OCI-LY7 (cell line): ENCODE measurements at regions not wholly inside any gene's neighbourhood (a gene's known extent, or its start where the extent isn't known, plus 50 kb on each side); places are given as distances from the start of the nearest gene placed in this dataset.
A peak's percentile ranks its signal among the peaks of the same experiment; 100 is the strongest.

Experiments
- BruUV-seq: library from RNA; stranded (reverse); fragments of 400-500 nt; replicated peaks from 2 replicates; lab custom pipeline; 2021; lab: Mats Ljungman, UMichigan
- CTCF ChIA-PET: fragments of 300-600 bp; sonication (Branson Sonifier 250); formaldehyde crosslinking; loops from one replicate; lab custom pipeline; 2022; ENCODE audit warnings: antibody characterized with exemption; ENCODE audit not compliant: unreplicated experiment; lab: Charles Lee
- POLR2A ChIA-PET: fragments of 300-600 bp; sonication (Branson Sonifier 250); formaldehyde crosslinking; loops from one replicate; lab custom pipeline; 2022; ENCODE audit warnings: antibody characterized with exemption; lab: Charles Lee
- DNase-seq: peaks from one replicate; pipeline ENCODE4 v3.0.0-alpha.2; 2015; ENCODE audit warnings: low spot score
- H2AFZ ChIP-seq: fragments of 200-600 bp; sonication (generic), shearing (Covaris generic); 2 replicates; pipeline ENCODE4 v1.6.1; 2014; ENCODE audit warnings: mild to moderate bottlenecking, antibody characterized with exemption, low read length, moderate library complexity
- H3K27ac ChIP-seq: fragments of 200-600 bp; sonication (generic); 2 replicates; pipeline ENCODE4 v1.5.1; 2014; ENCODE audit warnings: mixed run types, low read depth, mild to moderate bottlenecking, moderate library complexity, low read length, inconsistent platforms; ENCODE audit not compliant: poor library complexity, severe bottlenecking
- H3K36me3 ChIP-seq: fragments of 200-600 bp; sonication (generic); 2 replicates; pipeline ENCODE4 v1.6.1; 2014; ENCODE audit warnings: mild to moderate bottlenecking, antibody characterized with exemption, low read length, moderate library complexity, mixed read lengths; ENCODE audit not compliant: insufficient read depth
- H3K4me1 ChIP-seq: fragments of 200-600 bp; sonication (generic); 2 replicates; pipeline ENCODE4 v1.5.1; 2014; ENCODE audit warnings: mild to moderate bottlenecking, low read length; ENCODE audit not compliant: insufficient read depth, poor library complexity, severe bottlenecking
- H3K4me2 ChIP-seq: fragments of 200-600 bp; sonication (generic); 2 replicates; pipeline ENCODE4 v1.6.1; 2014; ENCODE audit warnings: mild to moderate bottlenecking, low read length
- H3K4me3 ChIP-seq: fragments of 200-600 bp; sonication (generic); 2 replicates; pipeline ENCODE4 v1.5.1; 2014; ENCODE audit warnings: mild to moderate bottlenecking, low read depth, low read length; ENCODE audit not compliant: poor library complexity, severe bottlenecking
- H3K79me2 ChIP-seq: fragments of 200-600 bp; sonication (generic); 2 replicates; pipeline ENCODE4 v1.6.1; 2016; ENCODE audit warnings: low read depth, mild to moderate bottlenecking, low read length, moderate library complexity, mixed read lengths; ENCODE audit not compliant: insufficient read depth
- H3K9me2 ChIP-seq: fragments of 200-600 bp; sonication (generic); 2 replicates; pipeline ENCODE4 v1.6.1; 2016; ENCODE audit warnings: mild to moderate bottlenecking, low read length, mixed read lengths; ENCODE audit not compliant: insufficient read depth
- H3K9me3 ChIP-seq: fragments of 200-600 bp; sonication (generic); 2 replicates; pipeline ENCODE4 v1.6.1; 2014; ENCODE audit warnings: mild to moderate bottlenecking, mixed run types, low read length, mixed read lengths
- H4K20me1 ChIP-seq: fragments of 200-600 bp; sonication (generic); 2 replicates; pipeline ENCODE4 v1.6.1; 2014; ENCODE audit warnings: mild to moderate bottlenecking, antibody characterized with exemption, low read length, moderate library complexity, mixed read lengths; ENCODE audit not compliant: insufficient read depth
- EZH2phosphoT487 ChIP-seq: fragments of 200-600 bp; sonication (generic); IDR thresholded peaks from 2 replicates; pipeline ENCODE4 v1.6.1; 2018; ENCODE audit warnings: low read depth, borderline replicate concordance, mild to moderate bottlenecking, mixed run types, antibody characterized with exemption, low read length, moderate library complexity, mixed read lengths
- intact Hi-C: fragments of 100-400 bp; cut with micrococcal nuclease; formaldehyde crosslinking; loops from one replicate; pipeline ENCODE4 v1.10.0; 2022; ENCODE audit not compliant: unreplicated experiment
- TF ChIP-seq, protein P1 (sequence below): fragments of 200-600 bp; sonication (generic); conservative IDR thresholded peaks from 2 replicates; pipeline ENCODE4 v1.5.1; 2014; ENCODE audit warnings: mild to moderate bottlenecking, antibody characterized with exemption, low read length, moderate library complexity, mixed read lengths

GRCh38 chr6:27812805-27813492, 99.2 kb downstream of the OR2B2 start:
- Histone ChIP-seq H3K4me2 (peak overlapping the region; percentile 87), H3K9me2 (no peaks in the 10 kb centered on the region), H3K36me3 (peaks cover 6% of the 10 kb centered on the region; the same call in 1 of the 2 replicates), H3K79me2 (no peaks in the 10 kb centered on the region), H3K4me3 (peak overlapping the region; percentile 68), H4K20me1 (no peaks in the 10 kb centered on the region), H3K9me3 (no peaks in the 10 kb centered on the region), H2AFZ (no peak overlapping the region), H3K27ac (peak overlapping the region; percentile 96), H3K4me1 (peaks cover 67% of the 10 kb centered on the region)
- BruUV-seq, result no TSS peak
- TF ChIP-seq, protein P1, sequence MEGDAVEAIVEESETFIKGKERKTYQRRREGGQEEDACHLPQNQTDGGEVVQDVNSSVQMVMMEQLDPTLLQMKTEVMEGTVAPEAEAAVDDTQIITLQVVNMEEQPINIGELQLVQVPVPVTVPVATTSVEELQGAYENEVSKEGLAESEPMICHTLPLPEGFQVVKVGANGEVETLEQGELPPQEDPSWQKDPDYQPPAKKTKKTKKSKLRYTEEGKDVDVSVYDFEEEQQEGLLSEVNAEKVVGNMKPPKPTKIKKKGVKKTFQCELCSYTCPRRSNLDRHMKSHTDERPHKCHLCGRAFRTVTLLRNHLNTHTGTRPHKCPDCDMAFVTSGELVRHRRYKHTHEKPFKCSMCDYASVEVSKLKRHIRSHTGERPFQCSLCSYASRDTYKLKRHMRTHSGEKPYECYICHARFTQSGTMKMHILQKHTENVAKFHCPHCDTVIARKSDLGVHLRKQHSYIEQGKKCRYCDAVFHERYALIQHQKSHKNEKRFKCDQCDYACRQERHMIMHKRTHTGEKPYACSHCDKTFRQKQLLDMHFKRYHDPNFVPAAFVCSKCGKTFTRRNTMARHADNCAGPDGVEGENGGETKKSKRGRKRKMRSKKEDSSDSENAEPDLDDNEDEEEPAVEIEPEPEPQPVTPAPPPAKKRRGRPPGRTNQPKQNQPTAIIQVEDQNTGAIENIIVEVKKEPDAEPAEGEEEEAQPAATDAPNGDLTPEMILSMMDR, result no peak
- DNase-seq, result peak; percentile 82
- intact Hi-C loops, result loop anchor here (2.0 to 5.0 kb wide), 3 partner anchors 18 to 1691 kb away; a partner anchor contains a TSS
- POLR2A ChIA-PET, result interaction anchor here (0.6 to 10.5 kb wide), 17 partner anchors 9 to 1786 kb away, joined by 3 to 380 read pairs (median 25); a partner anchor contains a TSS
- CTCF ChIA-PET, result no interaction called here

DNA sequence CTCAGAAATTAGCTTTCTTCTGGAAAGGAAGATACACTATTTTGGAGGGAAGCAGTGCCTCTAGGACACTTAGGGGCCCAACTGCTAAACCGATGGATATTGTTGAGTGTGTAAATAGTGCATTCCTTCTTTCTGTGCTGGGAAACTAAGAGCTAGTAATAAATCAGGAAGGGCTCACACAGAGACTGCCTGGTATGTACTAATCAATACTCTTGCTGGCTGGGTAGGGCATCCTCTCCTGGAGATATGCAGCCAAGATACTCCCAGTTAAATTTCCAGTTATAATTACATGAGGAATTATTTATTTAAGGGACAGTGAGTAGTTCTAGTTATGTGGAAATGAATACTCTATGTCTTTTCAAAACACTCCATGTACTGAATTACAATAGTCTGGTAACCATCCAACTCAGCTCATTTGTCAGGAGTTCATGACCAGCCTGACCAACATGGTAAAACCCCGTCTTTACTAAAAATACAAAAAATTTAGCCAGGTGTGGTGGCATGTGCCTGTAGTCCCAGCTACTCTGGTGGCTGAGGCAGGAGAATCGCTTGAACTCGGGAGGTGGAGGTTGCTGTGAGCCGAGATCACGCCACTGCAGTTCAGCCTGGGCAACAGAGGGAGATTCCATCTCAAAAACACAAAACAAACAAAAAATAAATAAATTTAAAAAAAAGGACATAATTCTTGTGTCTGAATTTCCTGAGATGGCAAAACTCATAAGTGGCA, 100.0 kb downstream of the OR2B2 start:
- no TSS peak for BruUV-seq
- peak overlapping the region; percentile 87 for H3K4me2 ChIP-seq
- POLR2A ChIA-PET, result interaction anchor here (0.5 to 10.5 kb wide), 26 partner anchors 10 to 1786 kb away, joined by 3 to 380 read pairs (median 6); partner anchors contain the start of gene ZNF184

More for the DNA sequence above, 100.0 kb downstream of the OR2B2 start:
- H3K9me2 ChIP-seq, result no peaks in the 10 kb centered on the region
- DNase-seq, result peak; percentile 62
- intact Hi-C loops, result loop anchor here (2.0 to 5.0 kb wide), 3 partner anchors 19 to 1690 kb away; a partner anchor contains a TSS
- H3K27ac ChIP-seq, result peak overlapping the region; percentile 96
- TF ChIP-seq, protein P1, result no peak
- TF ChIP-seq EZH2phosphoT487, result no peak
- peaks cover 62% of the 10 kb centered on the region for H3K4me1 ChIP-seq
- H4K20me1 ChIP-seq, result no peaks in the 10 kb centered on the region
- no peaks in the 10 kb centered on the region for H3K9me3 ChIP-seq
- H2AFZ ChIP-seq, result no peak overlapping the region
- H3K4me3 ChIP-seq, result peak overlapping the region; percentile 68
- no peaks in the 10 kb centered on the region for H3K79me2 ChIP-seq
- H3K36me3 ChIP-seq, result peaks cover 6% of the 10 kb centered on the region; the same call in 1 of the 2 replicates
- CTCF ChIA-PET, result no interaction called here
